Fibroblast of lung (primary cell): ENCODE measurements at regions not wholly inside any gene's neighbourhood (a gene's known extent, or its start where the extent isn't known, plus 50 kb on each side); places are given as distances from the start of the nearest gene placed in this dataset.

ENCODE experiments used
- EZH2 ChIP-seq: IDR thresholded peaks from 2 replicates; pipeline ENCODE4 v1.5.1; 2012; ENCODE audit warnings: low read length, control low read depth, mild to moderate bottlenecking; ENCODE audit errors: missing control alignments
- TF ChIP-seq, protein P1 (sequence below), 2 donors: IDR thresholded peaks in 1 of 2; conservative IDR thresholded peaks in 1 of 2; 1 replicate in 1 of 2; 2 replicates in 1 of 2; pipeline ENCODE4 v1.5.1; 2011 to 2012; ENCODE audit warnings: low read length in 2 of 2, control low read depth in 1 of 2, inconsistent platforms in 1 of 2, low read depth in 1 of 2, mild to moderate bottlenecking in 1 of 2

DNA sequence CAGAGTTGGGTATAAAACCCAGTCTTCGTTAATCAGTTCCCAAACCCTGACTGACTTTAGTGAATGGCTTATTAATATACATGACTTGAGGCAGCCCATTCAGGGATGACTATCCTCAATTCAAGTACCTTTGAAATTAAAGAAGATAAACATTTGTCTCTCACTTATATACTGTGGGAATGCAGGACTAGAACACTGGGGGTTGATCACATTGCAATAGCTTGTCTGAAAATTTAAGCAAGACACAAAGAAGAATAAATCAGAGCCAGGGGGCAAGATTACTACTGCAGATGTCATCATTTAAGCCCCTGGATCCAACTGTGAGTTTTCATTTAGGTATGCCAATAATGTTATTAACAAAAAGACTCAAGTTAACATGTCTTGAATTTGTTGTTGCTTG lies 647.7 kb downstream of the ZPLD1 start:
- TF ChIP-seq, protein P1, sequence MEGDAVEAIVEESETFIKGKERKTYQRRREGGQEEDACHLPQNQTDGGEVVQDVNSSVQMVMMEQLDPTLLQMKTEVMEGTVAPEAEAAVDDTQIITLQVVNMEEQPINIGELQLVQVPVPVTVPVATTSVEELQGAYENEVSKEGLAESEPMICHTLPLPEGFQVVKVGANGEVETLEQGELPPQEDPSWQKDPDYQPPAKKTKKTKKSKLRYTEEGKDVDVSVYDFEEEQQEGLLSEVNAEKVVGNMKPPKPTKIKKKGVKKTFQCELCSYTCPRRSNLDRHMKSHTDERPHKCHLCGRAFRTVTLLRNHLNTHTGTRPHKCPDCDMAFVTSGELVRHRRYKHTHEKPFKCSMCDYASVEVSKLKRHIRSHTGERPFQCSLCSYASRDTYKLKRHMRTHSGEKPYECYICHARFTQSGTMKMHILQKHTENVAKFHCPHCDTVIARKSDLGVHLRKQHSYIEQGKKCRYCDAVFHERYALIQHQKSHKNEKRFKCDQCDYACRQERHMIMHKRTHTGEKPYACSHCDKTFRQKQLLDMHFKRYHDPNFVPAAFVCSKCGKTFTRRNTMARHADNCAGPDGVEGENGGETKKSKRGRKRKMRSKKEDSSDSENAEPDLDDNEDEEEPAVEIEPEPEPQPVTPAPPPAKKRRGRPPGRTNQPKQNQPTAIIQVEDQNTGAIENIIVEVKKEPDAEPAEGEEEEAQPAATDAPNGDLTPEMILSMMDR (conservative IDR thresholded peaks at IDR 0.05 in 1 of 2, IDR thresholded peaks at IDR 0.05 in 1 of 2; ENCODE audit: low read depth in 1 of 2, low read length in 2 of 2), result no peak
- TF ChIP-seq EZH2, result no peak
